GM12865 (cell line): ENCODE measurements at regions not wholly inside any gene's neighbourhood (a gene's known extent, or its start where the extent isn't known, plus 50 kb on each side); places are given as distances from the start of the nearest gene placed in this dataset.

ENCODE experiments used
- DNase-seq: peaks from one replicate; pipeline ENCODE4 v3.0.0; 2010; ENCODE audit warnings: low read depth
- H3K4me3 ChIP-seq: 2 replicates; pipeline ENCODE4 v1.5.1; 2011; ENCODE audit warnings: mild to moderate bottlenecking, low read depth, low read length, control low read depth
- CTCF ChIP-seq: IDR thresholded peaks from 2 replicates; pipeline ENCODE4 v1.5.1; 2011; ENCODE audit warnings: low read length, control low read depth, low read depth, inconsistent platforms; ENCODE audit not compliant: insufficient read depth; ENCODE audit errors: missing control alignments

- no peak for TF ChIP-seq CTCF
- no peak overlapping the region for H3K4me3 ChIP-seq
- DNase-seq: no peak
Observed at GRCh38 chr2:240351826-240352426, 83.5 kb upstream of the GPC1 start.

- no peak for DNase-seq
- H3K4me3 ChIP-seq: no peak overlapping the region
- no peak for TF ChIP-seq CTCF
Observed at GRCh38 chr2:240353086-240353798, 82.2 kb upstream of the GPC1 start.

- TF ChIP-seq CTCF: no peak
- no peak overlapping the region for H3K4me3 ChIP-seq
Observed at GRCh38 chr2:240353944-240354343, 81.5 kb upstream of the GPC1 start.

GRCh38 chr2:240355001-240355891 is 80.2 kb upstream of the GPC1 start:
- no peak for DNase-seq
- TF ChIP-seq CTCF: no peak
- H3K4me3 ChIP-seq: no peak overlapping the region

More at GRCh38 chr2:240353944-240354343, 81.5 kb upstream of the GPC1 start:
- no peak for DNase-seq

- no peak for TF ChIP-seq CTCF
- H3K4me3 ChIP-seq: no peak overlapping the region
- no peak for DNase-seq
Observed at GRCh38 chr2:240355962-240356361, 79.5 kb upstream of the GPC1 start.

GRCh38 chr2:240356700-240357640 is 78.5 kb upstream of the GPC1 start:
- DNase-seq: no peak
- TF ChIP-seq CTCF: no peak
- H3K4me3 ChIP-seq: no peak overlapping the region
